Stimulated activated CD8-positive, alpha-beta memory T cell treated with anti-CD3 and anti-CD28 coated beads, Interleukin-4, amount 100 ng/mL, for 48 hours (primary cell): ENCODE measurements at regions not wholly inside any gene's neighbourhood (a gene's known extent, or its start where the extent isn't known, plus 50 kb on each side); places are given as distances from the start of the nearest gene placed in this dataset.

ENCODE experiments used
- DNase-seq: peaks from one replicate; pipeline ENCODE4 v3.0.0-alpha.2; 2020

DNA sequence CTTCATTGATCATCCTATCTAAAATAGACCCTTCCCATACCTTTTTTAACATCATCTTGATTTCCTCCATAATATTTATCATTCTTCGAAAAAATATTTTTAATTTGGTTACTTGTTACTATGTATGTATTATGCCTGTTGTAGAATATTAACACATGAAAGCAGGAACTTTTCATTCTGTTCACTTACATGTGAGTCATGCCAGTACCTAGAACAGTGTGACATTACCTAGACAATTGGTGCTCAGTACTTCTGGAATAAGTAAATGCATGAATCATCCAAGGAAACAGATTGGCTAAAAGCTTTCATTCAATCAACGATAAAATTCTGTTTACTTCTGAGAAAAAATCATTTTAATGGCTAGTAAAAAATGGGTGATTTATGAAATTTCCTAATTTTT is 76.4 kb downstream of the CXXC4 start:
- no peak for DNase-seq

DNA sequence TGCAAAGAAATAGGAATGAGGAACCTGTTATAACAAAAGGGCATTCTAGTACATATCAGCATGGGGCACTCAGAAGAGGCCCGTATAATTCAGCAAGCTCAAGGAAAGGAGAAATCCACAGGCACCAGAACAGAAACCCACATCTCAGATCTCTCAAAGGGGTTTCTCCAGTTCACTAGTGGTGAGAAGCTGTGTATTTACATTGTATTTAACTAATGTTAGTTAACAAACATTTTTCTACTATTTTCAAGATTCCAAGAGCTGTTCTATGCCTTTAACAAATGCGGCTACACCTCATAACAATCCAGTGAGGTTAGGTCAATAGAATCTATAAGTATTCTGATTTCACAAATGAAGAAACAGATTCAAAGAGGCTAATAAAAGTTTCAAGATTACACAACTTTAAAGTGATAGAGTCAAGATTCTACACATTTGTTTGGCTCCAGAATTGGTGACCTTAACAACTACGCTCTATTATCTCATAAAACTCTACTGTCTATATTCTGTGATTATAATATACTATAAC is 77.3 kb downstream of the CXXC4 start:
- no peak for DNase-seq

DNA sequence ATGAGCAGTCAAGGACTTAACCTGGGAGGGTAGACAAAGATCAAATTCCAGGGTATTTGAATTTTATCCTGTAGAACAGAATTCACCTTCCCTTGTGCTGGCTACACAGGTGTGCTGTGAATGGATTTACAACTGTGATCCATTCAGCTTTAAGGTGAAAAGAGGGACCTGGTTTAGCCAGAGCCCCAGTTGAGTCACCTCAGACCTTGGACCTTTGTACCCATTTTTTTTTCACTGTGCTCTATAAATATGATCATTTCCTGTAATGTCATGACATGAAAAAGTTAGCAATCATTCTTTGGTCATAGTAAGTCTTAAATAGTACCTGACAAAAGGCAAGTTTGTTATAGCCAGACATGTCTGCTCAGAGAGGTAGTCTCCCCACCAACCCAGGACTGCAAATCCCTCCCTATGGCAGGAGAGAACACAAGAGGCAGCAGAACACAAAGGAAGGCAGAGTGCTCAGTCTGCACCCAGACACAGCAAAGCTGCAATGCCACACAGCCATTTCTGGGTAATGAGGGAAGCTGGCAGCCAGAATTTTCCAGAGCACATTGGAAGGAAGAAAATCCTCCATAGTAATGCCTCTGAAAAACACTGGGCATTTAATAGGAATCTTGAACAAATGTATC is 77.9 kb downstream of the CXXC4 start:
- no peak for DNase-seq

DNA sequence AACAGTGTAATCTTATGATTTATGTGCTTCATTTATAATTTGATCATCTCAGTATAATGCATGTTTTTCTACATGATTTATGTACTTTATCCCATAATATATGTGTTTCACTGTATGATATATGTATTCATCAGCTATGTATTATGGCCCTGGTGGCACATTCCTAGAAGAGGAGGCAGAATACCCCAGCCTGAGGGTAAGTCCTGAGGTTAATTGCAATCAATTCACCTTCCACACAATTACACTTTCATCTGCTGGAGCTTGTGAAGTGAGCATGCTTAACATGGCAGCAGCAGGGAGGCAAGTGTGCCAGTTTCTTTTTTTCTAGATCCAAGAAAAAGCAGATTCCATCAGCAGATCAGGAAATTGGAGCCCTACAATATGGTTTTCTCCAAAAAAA is 81.2 kb downstream of the CXXC4 start:
- DNase-seq: no peak

DNA sequence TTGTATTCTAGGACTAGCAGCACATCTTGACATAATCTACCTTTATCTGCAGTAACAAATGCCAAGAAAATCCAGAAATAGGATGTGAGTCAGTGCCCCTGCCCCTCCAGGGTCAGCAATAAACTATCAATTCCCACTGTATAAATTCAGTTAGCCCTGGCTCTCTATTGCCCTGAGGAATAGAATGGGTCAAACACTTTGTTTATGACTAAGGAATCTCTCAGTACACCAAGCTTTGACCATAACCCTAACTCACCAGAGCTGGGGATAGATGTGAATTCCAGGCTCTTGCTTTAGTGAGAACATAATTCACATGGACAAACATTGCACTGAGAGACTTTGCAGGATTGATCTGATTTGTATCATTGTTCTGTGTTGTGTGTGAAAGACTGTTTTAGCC is 82.3 kb downstream of the CXXC4 start:
- no peak for DNase-seq

DNA sequence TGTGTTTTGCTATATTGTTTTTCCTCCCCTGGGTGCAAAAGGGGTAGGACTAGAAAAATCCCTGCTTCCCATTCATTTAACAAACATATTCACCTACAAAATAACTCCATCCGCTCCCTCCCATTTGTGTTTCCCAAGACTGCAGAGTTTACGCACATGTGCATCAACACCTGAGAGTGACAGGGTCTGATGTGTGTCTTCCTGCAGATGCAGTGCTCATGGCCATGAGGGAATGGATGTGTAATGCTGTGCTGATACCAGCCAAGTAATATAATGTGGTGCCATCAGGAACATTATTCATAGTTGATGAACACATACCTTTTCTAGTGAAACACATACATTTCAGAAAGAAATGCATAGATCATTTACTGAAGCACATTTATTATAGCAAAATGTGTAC is 83.2 kb downstream of the CXXC4 start:
- no peak for DNase-seq

DNA sequence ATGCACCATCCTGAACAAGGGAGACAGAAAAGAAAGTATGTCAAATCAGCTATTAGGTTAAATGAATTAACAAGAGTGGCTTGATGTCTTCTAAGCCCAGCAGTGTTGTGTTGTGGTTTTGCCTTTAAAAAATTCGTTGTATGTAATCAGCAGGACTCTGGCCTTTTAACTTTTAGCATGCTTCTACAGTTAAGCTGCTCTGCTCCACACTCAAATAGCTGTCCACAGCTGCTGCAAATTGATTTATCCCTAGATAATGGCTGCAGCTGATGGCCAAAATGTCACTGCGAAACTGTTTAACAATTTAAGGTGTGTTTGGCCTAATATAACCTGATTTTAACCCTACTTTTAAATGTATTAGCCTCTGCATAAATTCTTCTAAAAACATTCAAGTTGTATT is 85.8 kb downstream of the CXXC4 start:
- no peak for DNase-seq

DNA sequence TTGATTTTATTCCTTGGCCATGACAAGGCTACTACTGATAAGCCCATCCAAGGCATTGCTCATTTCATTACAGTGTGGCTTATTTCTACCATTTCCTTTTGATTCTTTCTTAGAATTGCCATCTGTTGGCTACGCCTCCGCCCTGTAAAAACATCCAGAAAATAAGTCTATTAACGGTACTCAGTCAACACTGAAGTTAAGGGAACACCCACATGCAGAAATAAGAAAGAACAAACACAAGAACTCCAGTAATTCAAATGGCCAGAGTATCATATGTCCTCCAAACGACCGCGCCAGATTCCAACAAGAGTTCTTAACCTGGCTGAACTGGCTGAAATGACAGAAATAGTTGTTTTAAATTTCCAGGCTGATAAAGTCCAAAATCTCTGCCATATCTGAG is 90.3 kb downstream of the CXXC4 start:
- no peak for DNase-seq

DNA sequence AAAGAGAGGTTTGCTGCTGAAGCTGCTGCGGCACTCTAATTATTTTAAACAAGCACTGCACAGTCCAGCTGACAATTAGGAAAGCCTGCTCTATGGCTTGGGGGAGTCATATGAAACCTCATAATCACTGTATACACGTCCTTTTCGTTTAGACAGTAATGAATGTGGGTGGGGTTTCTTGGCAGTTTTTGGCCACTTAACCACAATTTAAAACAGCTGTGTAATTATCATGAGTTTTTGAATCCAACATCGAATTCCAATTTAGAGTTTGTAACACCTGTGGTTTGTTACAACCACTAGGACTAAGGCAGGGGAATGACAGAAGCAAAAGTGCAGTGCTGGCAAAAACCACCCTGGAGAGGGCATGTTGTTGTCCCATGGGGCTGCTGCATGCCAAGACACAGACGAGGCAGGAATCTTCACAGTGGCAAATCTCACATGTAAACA is 99.5 kb downstream of the CXXC4 start:
- no peak for DNase-seq

DNA sequence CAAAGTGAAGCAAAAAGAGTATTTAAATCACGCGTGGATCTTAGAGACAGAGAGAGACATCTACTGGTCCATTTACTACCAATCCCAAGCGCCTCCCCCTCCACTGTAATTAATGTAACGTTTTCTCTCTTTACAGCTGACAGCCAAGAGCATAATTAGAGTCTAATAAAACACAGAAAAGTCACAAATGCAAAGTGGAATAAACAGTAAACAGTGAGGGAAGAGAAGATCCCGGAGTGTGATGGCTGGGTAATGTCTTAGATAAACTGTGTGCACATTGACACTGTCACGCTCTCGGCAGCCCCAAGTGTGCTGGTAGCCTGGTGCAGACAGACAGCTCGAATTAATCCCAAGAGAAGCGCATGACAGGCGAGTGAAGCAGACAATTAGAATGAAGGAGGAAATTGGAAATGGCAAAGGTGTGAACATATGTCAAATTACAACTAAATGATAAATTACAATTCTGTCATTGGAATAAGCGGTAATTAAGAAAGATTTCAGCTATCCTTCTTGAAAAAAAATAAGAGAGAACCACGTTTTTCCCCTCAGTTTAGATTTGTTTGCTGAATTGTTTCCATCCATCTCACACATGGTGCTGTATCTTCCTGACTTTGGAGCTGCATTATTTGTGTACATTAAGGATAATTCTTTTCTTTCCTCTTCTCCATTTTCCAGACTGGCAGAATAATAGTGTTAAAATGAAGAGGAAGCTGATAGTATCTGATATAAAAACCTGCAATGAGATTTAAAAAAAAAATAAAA is 100.1 kb downstream of the CXXC4 start:
- DNase-seq: no peak

DNA sequence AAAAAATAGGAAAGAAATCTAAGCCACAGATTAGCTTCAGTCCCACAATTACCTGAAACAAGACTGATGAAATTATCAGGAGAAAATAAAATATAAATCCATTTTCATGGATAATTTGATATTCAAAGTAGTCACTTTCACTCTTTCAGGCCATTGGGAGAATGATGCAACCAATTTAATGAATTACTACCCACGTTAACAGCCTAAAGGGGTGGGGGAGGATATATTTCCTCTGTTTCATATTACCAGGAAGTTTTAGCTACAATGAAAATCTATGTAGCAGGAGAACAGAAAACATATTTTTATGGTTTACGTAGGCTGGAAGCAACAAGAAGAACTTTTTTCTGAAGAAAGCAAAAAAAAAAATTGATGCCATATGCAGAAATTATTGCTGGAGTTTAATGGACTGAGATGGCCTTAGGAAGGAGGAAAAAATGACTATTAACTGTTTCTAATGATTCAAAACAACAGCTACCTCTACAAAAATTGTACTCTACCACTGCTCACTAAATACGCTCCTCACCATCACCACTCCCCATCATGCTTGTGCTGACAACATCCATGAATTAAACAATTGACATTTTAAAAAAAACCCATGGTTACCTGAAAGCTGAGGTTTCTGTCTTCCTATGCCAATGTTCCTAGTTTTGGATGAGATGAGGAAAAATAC is 100.9 kb downstream of the CXXC4 start:
- no peak for DNase-seq

DNA sequence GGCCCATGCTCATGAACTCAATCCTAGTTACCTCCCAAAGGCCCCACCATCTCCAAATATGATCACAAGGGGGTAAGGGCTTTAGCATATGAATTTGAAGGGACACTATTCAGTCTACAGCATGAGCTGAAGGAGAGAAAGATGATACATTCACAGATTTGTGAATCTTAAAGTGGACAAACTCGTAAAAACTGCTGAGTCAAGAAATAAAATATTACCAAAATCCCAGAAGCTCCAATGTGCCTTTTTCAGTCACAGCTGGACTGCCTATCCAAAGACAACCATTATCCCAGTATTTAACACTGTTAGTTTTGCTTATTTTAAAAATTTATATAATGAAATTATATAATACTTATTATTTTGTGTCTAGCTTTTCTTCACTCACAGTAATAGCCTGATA is 109.0 kb downstream of the CXXC4 start:
- no peak for DNase-seq

DNA sequence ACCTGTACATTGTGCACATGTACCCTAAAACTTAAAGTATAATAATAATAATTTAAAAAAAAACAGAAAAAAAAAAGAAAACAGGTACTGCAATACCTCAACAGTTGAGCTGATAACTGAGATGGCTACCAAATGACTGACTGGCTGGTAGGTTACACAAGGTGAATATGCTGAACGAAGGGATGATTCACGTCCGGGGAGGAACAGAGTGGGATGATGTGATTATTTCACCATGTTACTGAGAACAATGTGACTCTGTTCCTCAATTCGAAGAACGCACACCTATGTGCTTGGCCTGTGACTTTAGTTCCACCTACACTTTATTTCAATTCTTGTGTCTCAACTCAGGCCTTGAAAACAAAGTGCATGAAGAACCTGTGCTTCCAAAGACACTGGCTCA is 111.7 kb downstream of the CXXC4 start:
- DNase-seq: no peak

DNA sequence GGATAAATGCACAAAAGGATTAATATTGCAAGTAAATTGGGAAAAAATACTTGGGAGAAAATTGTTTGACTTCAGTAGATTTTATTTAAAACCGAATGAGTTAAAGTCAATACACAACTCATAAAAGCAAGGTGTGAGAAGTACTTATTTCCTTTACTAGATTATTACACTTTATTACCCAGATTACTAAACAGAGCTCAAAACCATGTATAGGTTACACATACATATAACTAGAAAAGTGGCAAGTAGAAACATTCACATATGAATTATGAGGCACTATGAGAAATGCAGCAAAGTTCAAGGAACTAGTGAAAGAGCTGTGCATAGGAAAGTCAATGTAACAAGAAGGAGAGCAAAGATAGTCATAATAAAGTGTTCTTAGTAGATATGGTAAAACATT is 113.0 kb downstream of the CXXC4 start:
- no peak for DNase-seq

DNA sequence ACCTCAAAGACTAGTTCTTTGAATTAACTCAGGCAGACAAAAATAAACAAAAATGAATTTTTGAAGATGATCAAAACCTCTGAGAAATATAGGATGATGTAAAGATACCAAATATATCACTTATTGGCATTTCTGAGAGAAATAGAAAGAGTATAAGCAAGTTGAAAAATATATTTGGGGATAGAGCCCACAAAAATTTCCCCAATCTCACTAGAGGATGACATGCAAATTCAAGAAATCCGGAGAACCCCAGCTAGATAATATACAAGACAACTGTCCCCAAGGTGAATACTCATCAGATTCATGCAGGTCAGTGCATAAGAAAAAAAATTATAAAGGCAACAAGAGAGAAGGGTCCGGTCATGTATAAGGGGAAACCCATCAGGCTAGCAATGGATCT is 129.1 kb downstream of the CXXC4 start:
- no peak for DNase-seq

DNA sequence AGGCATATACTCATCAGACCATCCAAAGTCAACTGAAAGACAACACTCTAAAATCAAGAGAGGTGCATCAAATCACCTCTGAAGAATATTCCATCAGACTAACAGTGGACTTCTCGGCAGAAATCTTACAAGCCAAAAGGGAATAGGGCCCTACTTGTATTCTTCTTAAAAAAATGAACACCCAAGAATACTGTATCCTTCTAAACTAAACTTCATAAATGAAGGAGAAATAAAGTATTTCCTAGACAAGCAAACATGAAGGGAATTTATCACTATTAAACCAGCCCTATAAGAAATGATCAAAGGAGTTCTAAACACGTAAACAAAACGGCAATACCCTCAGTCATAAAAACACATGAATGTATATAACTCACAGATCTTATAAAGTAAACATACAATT is 141.2 kb downstream of the CXXC4 start:
- no peak for DNase-seq

DNA sequence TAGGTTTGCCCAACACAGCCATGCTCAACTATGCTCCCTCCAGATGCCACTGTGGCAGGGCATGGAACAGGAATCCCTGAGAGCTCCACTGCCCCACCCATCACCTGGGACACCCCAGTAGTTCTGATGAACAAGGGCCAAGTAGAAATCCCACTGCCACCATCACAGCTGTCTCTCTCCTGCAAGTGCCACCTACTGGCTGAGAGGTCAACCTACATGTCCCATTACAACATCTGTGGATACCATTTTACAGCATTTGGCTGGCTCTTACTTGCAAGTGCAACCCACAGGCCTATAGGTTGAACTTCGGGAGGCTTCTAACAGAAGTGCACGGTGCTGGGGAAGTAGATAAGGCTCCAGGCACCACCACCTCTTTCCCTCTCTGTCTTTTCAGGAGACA is 142.5 kb downstream of the CXXC4 start:
- no peak for DNase-seq

DNA sequence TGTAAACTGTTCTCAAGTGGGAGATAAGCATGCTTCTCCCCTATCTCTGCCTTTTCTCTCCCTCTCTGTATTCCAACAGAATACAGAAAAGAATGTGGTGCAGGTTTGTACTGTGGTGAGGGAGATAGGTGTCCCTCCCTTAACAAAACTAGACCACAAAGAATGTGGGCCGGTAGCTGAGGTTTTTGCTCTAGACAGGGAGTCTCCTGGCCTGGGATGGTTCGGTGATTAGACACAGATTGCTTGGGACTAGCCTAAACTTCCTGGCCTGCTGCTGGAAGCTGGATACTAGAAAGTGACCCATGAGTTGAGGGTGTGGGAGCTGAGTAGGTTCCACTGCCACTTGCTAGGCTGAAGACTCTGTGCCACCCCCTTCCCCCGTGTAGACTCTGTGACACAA is 143.0 kb downstream of the CXXC4 start:
- no peak for DNase-seq

DNA sequence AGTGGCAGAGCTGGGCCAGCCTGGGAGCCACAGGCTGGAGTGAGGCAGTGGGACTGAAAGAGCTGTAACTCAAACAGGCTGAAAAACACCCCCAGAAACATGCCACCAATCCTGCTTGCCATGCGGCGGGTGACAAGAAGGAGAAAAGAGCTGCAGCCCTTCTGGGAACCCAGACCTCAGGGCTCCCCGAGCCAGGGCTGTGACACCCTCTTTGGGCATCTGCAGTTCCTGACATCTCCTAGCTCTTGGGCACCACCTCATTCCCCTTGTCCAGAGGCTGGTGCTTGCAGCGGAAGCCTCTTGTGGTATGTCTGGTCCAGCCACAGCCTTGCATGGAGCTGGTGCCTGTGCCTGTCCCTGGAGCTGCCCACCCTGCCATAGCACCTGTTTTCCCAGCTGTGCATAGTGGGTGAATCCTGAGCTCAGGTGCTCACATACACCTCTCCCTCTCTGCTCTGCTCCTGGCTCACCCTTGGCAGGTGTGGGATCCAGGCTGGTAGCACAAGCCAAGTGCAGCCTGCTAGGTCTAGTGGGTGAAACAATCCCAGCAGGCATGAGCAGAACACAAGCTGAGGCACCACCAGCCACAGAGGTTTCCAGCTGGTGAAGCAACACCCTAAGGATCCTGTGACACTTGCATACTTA is 149.0 kb downstream of the CXXC4 start:
- DNase-seq: no peak

DNA sequence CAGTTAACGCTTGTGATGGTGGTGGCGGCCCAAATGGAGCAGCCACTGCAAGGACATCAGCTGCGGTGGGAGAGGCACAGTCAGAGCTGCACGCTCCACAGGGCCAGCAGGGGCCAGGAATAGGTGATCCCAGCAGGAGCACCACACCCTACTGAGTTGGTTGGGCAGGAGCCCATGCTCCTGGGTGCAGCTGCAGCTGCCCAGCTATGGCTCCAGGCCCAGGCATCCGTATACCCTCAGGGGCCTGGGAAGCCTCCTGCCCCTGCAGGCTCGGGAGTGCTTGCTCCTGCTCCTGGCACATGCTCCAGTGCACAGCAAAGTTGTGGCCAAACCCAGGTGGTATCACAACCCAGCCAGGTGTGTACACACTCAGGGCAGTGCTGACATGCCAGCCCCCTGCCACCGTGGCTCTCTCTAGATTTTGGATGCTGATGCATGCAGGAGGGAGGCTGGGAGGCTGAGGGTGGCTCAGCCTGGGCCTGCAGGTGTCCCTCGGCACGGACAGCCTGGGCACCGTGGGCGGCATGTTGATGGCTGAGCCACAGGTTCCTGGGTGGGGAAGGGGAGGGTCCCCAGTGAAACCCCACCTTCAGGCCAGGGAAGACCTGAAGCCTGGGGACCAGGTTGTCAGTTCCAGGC is 150.2 kb downstream of the CXXC4 start:
- DNase-seq: no peak

DNA sequence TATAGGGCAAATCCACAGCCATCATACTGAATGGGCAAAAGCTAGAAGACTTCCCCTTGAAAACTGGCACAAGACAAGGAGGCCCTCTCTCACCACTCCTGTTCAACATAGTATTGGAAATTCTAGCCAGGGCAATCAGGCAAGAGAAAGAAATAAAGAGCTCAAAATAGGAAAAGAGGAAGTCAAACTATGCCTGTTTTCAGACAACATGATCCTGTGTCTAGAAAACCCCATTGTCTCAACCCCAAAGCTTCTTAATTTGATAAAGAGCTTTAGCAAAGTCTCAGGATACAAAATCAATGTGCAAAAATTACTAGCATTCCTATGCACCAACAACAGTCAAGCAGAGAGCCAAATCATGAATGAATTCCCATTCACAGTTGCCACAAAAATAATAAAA is 160.3 kb downstream of the CXXC4 start:
- DNase-seq: no peak

DNA sequence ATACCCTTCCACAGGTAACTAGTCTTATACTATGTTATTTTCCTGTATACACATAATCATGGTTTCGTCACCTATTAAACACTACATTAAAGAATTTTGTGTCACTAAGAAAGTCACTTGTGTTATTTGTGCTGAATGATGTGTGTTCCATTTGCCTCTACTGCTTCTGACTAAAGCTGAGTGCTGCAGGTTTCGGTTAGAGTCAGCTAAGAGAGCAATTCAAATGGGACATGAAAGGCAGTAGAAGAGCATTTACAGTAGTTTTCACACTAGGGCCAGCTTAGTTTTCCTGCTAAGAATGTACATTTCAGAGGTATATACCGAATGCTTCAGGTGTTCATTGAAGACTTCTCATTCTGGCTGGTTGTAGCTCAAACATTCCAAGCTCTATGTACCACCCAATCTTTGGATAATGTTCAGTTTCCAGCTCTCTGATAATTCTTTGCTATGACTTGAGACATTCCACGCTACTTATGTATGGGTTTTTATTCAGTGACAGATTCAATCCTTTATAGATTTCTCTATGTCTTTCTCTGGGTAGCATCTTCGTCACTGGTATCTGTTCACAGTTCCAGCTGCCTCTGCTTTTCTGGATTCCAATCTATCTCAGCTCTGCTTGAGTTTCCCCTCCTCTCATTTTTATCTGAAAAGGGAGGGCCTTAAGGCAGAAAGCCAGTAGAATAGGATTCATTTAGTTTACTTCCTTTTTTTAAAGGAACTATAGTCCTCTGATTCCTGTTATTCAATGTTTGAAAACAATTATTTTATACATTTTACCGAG is 164.4 kb downstream of the CXXC4 start:
- no peak for DNase-seq
